PC-9 (cell line): ENCODE measurements at regions not wholly inside any gene's neighbourhood (a gene's known extent, or its start where the extent isn't known, plus 50 kb on each side); places are given as distances from the start of the nearest gene placed in this dataset.

Experiments used
- BruUV-seq: library from RNA; stranded (reverse); fragments of 400-500 nt; replicated peaks from 2 replicates; lab custom pipeline; 2021; lab: Mats Ljungman, UMichigan
- CTCF ChIA-PET: fragments of 300-600 bp; sonication (Branson Sonifier 250); formaldehyde crosslinking; loops from one replicate; lab custom pipeline; 2022; ENCODE audit warnings: antibody characterized with exemption; lab: Charles Lee
- POLR2A ChIA-PET: fragments of 300-600 bp; sonication (Branson Sonifier 250); formaldehyde crosslinking; loops from one replicate; lab custom pipeline; 2022; ENCODE audit warnings: antibody characterized with exemption; ENCODE audit not compliant: unreplicated experiment; lab: Charles Lee
- DNase-seq, 2 experiments: peaks; one replicate each; pipeline versions ENCODE4 v3.0.0 to v3.0.0-alpha.2; 2015 to 2022; ENCODE audit warnings: mixed read lengths in 1 of 2
- H2AFZ ChIP-seq: fragments of 200-600 bp; sonication (generic); 2 replicates; pipeline ENCODE4 v1.8.1; 2017; ENCODE audit warnings: antibody characterized with exemption
- H3F3A ChIP-seq: fragments of 200-600 bp; sonication (generic); 2 replicates; pipeline ENCODE4 v1.8.1; 2017; ENCODE audit warnings: antibody characterized with exemption, mild to moderate bottlenecking, low read depth; ENCODE audit not compliant: insufficient read depth
- H3K27ac ChIP-seq: fragments of 200-600 bp; sonication (generic); 2 replicates; pipeline ENCODE4 v1.6.1; 2016; ENCODE audit warnings: mixed run types
- H3K27me3 ChIP-seq: fragments of 200-600 bp; sonication (generic); 2 replicates; pipeline ENCODE4 v1.6.1; 2016; ENCODE audit warnings: low read depth, mixed run types; ENCODE audit not compliant: insufficient read depth
- H3K36me3 ChIP-seq: fragments of 200-600 bp; sonication (generic); 2 replicates; pipeline ENCODE4 v1.6.1; 2016; ENCODE audit warnings: low read depth, mixed run types
- H3K4me1 ChIP-seq: fragments of 200-600 bp; sonication (generic); replicated peaks from 2 replicates; pipeline ENCODE4 v1.6.1; 2016; ENCODE audit warnings: mixed run types; ENCODE audit not compliant: insufficient read depth
- H3K4me2 ChIP-seq: fragments of 200-600 bp; sonication (generic); 2 replicates; pipeline ENCODE4 v1.6.1; 2017; ENCODE audit warnings: mixed run types
- H3K4me3 ChIP-seq: fragments of 200-600 bp; sonication (generic); 2 replicates; pipeline ENCODE4 v1.6.1; 2016; ENCODE audit warnings: mixed run types
- H3K79me2 ChIP-seq: fragments of 200-600 bp; sonication (generic); 2 replicates; pipeline ENCODE4 v1.6.1; 2017; ENCODE audit warnings: low read depth, mixed run types
- H3K9me2 ChIP-seq: fragments of 200-600 bp; sonication (generic); 2 replicates; pipeline ENCODE4 v1.8.1; 2017; ENCODE audit warnings: mild to moderate bottlenecking; ENCODE audit not compliant: insufficient read depth
- H3K9me3 ChIP-seq: fragments of 200-600 bp; sonication (generic); 2 replicates; pipeline ENCODE4 v1.8.1; 2016; ENCODE audit warnings: low read depth; ENCODE audit not compliant: insufficient read depth
- H4K20me1 ChIP-seq: fragments of 200-600 bp; sonication (generic); 2 replicates; pipeline ENCODE4 v1.8.1; 2017; ENCODE audit not compliant: insufficient read depth
- EZH2 ChIP-seq: fragments of 200-600 bp; sonication (generic); IDR thresholded peaks from 2 replicates; pipeline ENCODE4 v1.8.0; 2017; ENCODE audit warnings: antibody characterized with exemption, low read depth
- intact Hi-C: fragments of 100-400 bp; cut with micrococcal nuclease; formaldehyde crosslinking; loops from one replicate; pipeline ENCODE4 v1.10.0; 2022; ENCODE audit not compliant: unreplicated experiment
- TF ChIP-seq, protein P1 (sequence below): fragments of 200-600 bp; sonication (generic); conservative IDR thresholded peaks from 2 replicates; pipeline ENCODE4 v1.6.1; 2017; ENCODE audit warnings: mixed run types, antibody characterized with exemption, mild to moderate bottlenecking, moderate library complexity

DNA sequence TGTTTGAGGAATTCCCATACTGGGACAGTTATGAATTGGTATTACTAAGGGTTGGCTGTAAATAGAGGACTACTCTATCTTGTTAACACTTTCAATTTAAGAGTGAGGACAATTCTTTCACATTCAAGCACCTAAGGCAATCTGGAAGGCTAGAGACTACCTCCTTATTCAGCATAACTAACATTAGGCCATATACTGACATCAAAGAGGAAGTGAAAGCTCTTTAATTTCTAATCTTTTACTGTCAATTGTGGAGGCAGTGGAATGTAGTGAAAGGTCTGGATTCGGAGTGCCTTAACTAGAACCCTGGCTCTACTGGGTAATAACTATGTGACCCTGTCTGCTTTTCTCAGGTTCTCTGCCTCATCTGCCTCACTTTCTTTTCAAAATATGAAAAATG lies 134.0 kb downstream of the UFM1 start:
- Histone ChIP-seq H2AFZ (no peak overlapping the region), H3K27ac (no peak overlapping the region), H3K9me2 (no peaks in the 10 kb centered on the region), H3K27me3 (no peaks in the 10 kb centered on the region), H3K36me3 (no peaks in the 10 kb centered on the region), H4K20me1 (no peaks in the 10 kb centered on the region; the same call in 1 of the 2 replicates), H3K4me3 (no peak overlapping the region), H3K79me2 (no peaks in the 10 kb centered on the region), H3K4me2 (no peak overlapping the region), H3K9me3 (no peaks in the 10 kb centered on the region), H3F3A (no peaks in the 10 kb centered on the region), H3K4me1 (no peaks in the 10 kb centered on the region)
- no TSS peak for BruUV-seq
- intact Hi-C loops, result no loop called here
- DNase-seq, result no peak
- TF ChIP-seq, protein P1, sequence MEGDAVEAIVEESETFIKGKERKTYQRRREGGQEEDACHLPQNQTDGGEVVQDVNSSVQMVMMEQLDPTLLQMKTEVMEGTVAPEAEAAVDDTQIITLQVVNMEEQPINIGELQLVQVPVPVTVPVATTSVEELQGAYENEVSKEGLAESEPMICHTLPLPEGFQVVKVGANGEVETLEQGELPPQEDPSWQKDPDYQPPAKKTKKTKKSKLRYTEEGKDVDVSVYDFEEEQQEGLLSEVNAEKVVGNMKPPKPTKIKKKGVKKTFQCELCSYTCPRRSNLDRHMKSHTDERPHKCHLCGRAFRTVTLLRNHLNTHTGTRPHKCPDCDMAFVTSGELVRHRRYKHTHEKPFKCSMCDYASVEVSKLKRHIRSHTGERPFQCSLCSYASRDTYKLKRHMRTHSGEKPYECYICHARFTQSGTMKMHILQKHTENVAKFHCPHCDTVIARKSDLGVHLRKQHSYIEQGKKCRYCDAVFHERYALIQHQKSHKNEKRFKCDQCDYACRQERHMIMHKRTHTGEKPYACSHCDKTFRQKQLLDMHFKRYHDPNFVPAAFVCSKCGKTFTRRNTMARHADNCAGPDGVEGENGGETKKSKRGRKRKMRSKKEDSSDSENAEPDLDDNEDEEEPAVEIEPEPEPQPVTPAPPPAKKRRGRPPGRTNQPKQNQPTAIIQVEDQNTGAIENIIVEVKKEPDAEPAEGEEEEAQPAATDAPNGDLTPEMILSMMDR, result no peak
- TF ChIP-seq EZH2, result no peak
- ChIA-PET CTCF (no interaction called here), POLR2A (no interaction called here)

- Histone ChIP-seq H3K4me3 (no peak overlapping the region), H3K4me2 (no peak overlapping the region), H3K27ac (no peak overlapping the region), H3K4me1 (no peaks in the 10 kb centered on the region), H2AFZ (no peak overlapping the region), H3K79me2 (no peaks in the 10 kb centered on the region), H3F3A (no peaks in the 10 kb centered on the region), H3K27me3 (no peaks in the 10 kb centered on the region), H3K9me2 (no peaks in the 10 kb centered on the region), H3K36me3 (no peaks in the 10 kb centered on the region), H4K20me1 (no peaks in the 10 kb centered on the region), H3K9me3 (no peaks in the 10 kb centered on the region)
- BruUV-seq, result no TSS peak
- DNase-seq, result no peak
- intact Hi-C loops, result no loop called here
- ChIA-PET POLR2A (no interaction called here), CTCF (no interaction called here)
- TF ChIP-seq EZH2, result no peak
- TF ChIP-seq, protein P1, result no peak
These were observed 141.0 kb downstream of the UFM1 start for GRCh38 chr13:38490657-38491056.

DNA sequence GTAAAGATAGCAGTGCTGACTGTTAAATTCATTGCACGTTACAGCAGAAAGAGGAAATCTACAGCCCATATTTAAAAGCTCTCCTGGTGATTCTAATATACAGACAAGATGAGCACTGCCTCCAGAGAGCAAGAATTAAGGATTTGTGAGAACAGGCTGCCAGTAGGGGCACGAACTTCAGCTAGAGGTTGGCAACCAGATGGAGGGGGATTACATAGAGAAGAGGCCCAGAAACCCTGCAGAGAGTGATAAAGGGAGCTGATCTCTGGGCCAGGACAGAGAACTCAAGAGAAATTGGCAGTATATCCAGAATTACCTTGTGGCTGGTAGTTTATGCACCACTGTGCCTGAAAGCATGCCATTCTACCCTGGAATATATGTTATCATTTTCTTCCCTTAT lies 144.8 kb downstream of the UFM1 start:
- Histone ChIP-seq H3K27ac (no peak overlapping the region), H3K36me3 (no peaks in the 10 kb centered on the region), H4K20me1 (no peaks in the 10 kb centered on the region), H3K9me2 (no peaks in the 10 kb centered on the region), H3K4me1 (no peaks in the 10 kb centered on the region), H3K4me2 (no peak overlapping the region), H2AFZ (no peak overlapping the region), H3K9me3 (no peaks in the 10 kb centered on the region), H3K27me3 (no peaks in the 10 kb centered on the region), H3K79me2 (no peaks in the 10 kb centered on the region), H3F3A (no peaks in the 10 kb centered on the region), H3K4me3 (no peak overlapping the region)
- BruUV-seq, result no TSS peak
- intact Hi-C loops, result no loop called here
- ChIA-PET POLR2A (no interaction called here), CTCF (no interaction called here)
- TF ChIP-seq EZH2, result no peak
- TF ChIP-seq, protein P1, result no peak
- no peak for DNase-seq
